ENCODE measurements at regions not wholly inside any gene's neighbourhood (a gene's known extent, or its start where the extent isn't known, plus 50 kb on each side); places are given as distances from the start of the nearest gene placed in this dataset.

- no peak for TF ChIP-seq OSR1 (CRISPR knock-in tag; IDR thresholded peaks at IDR 0.05)
- TF ChIP-seq PATZ1 (CRISPR knock-in tag; IDR thresholded peaks at IDR 0.05; ENCODE audit: borderline replicate concordance): no peak
- TF ChIP-seq RARB (CRISPR knock-in tag; IDR thresholded peaks at IDR 0.05): no peak
- TF ChIP-seq ZNF70 (CRISPR knock-in tag; IDR thresholded peaks at IDR 0.05): no peak
- TF ChIP-seq POU6F1 (CRISPR knock-in tag; IDR thresholded peaks at IDR 0.05; ENCODE audit: borderline replicate concordance, low read depth): no peak
- no peak for TF ChIP-seq ZFP3 (CRISPR knock-in tag; IDR thresholded peaks at IDR 0.05)
- TF ChIP-seq ZC3H10 (CRISPR knock-in tag; IDR thresholded peaks at IDR 0.05): no peak
Observed at GRCh38 chr5:174303035-174303434, 257.5 kb downstream of the NSG2 start.

Measured in SK-N-SH treated with all-trans-retinoic acid at 6 μM for 48 hours (cell line).